ENCODE measurements at regions not wholly inside any gene's neighbourhood (a gene's known extent, or its start where the extent isn't known, plus 50 kb on each side); places are given as distances from the start of the nearest gene placed in this dataset.

- TF ChIP-seq SIN3A (IDR thresholded peaks at IDR 0.05; ENCODE audit: borderline replicate concordance, insufficient read depth, low read depth, low read length) (no peak), CTCF (IDR thresholded peaks at IDR 0.05) (no peak)
These were observed 56.5 kb upstream of the FUT9 start for GRCh38 chr6:95959261-95959660.

Measured in Panc1 (cell line).